GM18858 (cell line): ENCODE measurements at regions not wholly inside any gene's neighbourhood (a gene's known extent, or its start where the extent isn't known, plus 50 kb on each side); places are given as distances from the start of the nearest gene placed in this dataset.
"Not testable (repeated sequence)": the region's sequence is repeated elsewhere in the genome, so short reads cannot be mapped to it uniquely, and the experiment has no call there.

Experiments used
- ATAC-seq: cut with Tn5 transposase; IDR thresholded peaks from one replicate; pipeline ENCODE4 v1.9.1; 2021; ENCODE audit not compliant: unreplicated experiment

DNA sequence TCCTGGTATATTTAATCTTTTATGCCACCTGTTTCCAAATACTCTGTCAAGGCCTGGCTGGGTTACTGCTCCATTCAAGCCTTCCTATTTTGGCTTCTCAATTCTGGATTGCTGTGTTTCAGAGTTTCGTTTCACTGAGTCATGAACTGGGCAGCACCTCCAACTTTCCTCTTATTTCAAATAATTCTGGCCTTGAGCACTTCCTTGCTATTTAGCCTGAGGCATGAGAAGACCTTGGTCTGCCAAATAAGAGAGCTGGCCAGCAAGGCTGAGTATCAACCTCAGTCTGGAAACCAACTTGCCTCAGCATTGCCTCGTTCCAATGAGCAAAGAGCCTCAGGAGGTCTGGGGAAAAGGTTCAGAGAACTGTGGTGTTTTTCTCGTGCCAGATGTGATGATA, 66.6 kb downstream of the TNFAIP3 start:
- ATAC-seq: no peak

DNA sequence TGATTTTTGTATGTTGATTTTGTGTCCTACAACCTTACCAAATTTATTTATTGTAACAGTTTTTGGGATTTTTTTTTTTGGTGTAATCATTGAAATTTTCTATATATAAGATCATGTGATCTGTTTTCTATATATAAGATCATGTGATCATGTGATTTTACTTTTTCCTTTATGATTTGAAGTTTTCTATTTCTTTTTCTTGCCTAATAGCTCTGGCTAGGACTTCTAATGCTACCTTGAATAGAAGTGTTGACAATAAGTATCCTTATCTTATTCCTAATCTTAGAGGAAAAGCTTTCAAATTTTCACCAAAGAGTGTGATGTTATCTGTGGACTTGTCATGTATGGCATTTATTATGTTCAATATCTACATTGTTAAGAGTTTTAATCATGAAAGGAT, 69.7 kb downstream of the TNFAIP3 start:
- no peak for ATAC-seq

DNA sequence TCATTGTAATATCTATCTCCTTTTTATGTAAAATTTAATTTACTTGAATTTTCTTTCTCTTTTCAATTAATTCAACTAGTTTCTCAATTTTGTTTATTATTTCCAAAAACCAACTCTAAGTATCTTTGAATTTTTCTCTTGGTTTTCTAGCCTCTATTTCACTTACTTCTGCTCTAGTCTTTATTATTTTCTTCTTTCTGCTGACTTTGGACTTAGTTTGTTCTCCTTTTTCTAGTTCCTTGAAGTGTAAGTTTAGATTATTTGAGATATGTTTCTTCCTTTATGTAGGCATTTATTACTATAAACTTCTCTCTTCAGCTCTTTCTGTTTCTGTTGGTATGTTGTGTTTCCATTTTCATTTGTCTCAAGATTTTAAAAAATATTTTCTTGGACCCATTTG, 70.8 kb downstream of the TNFAIP3 start:
- no peak for ATAC-seq

DNA sequence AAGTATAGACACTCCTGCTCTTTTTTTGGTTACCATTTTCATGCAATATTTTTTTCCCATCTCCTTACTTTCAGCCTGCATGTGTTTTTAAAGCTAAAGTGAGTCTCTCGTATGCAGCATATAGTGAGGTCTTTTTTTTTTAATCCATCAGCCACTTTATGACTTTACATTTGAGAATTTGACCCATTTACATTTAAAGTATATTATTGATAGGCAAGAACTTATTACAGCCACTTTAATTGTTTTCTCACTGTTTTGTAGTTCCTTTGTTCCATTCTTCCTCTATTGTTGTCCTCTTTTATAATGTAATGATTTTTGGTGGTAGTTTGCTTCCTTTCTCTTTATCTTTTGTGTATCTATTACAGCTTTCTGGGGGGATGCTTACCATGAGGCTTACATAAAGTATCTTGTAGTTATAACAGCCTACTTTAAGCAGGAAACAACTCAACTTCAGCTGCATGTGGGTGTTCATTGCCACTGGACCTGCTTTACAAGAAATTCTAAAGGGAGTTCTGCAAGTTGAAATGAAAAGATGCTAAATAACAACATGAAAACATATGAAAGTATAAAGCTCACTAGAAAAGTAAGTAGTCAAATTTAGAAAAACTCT, 71.8 kb downstream of the TNFAIP3 start:
- no peak for ATAC-seq

DNA sequence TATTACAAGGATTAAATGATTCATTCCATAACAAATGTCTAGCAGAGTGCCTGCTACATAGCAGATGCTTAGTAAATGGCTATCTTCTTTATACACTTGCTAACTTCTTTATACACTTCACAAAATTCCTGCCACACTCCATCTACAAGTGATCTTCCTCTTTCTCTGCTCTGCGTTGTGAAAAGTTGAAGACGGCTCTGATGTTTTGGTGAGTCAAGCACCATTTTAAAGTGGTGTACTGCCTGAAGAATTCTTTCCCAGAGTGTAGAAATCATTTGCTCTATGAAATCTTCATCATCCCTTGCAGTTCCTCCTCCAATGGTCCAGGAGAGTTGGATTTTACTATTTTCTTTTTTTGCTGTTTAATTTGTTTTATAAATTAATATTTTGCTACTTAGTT, 74.9 kb downstream of the TNFAIP3 start:
- ATAC-seq: no peak

DNA sequence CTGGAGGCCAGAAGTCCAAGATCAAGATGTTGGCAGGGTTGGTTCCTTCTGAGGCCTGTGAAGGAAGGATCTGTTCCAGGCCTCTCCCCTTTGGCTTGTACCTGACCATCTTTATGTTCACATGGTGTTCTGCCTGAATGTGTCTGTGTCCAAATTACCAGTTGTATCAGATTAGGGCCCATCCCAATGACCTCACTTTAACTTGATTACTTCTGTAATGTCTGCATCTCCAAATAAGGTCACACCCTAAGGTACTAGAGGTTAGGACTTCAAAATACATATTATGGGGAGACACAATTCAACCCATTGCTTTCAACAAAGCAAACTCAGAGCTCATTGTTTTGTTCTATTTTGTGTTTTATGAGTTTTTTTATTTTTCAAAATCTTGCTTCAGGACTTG, 75.7 kb downstream of the TNFAIP3 start:
- no peak for ATAC-seq

DNA sequence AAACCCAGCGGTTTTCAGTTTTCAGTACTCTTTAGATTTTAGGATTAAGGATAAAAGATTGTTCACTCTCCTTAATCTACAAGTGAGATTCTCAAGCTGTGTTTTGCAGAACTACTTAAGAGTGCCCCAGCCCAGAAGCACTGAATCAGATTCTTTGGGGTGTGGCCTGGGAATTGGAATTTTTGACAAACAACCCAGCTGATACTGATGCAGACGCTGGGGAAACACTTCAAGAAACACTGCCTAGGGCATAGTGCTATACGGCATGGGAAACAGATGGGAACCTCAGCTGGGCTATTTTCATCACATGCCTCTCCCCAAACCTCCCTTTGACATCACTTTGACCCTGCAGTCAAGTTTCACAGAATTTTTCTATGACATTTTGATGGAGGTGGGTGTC, 77.3 kb downstream of the TNFAIP3 start:
- ATAC-seq: not testable (repeated sequence)

DNA sequence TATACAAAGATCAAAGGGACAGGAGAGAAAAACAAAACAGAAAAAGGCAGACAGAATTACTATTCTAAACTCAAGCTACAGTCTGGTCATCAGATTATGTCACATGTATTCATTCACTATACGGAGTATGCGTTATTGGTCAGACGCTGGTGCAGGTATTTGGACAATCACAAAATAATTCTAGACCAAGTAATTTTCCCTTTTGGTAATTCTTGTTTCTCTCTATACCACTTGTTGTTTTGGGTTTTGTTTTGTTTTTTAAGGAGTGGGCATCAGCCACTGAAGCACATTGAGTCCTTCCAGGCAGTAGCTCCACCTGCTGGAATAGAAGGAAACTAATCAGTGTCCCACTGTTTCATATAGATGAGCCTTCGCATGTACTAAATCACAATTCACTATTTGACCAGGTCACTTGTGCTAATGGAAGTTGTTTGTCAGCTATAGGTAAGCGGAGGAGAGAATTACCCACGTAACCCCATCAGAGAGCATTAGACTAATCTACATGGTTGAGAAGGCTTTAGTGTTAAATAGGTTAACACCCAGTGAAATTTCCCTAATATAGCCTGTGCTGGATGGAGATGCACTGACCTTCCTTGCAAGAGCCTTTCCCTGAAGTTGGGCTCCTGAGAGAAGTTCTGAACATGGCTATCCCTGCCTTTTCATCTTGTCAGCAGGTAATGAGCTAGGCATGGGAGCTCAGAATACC, 77.9 kb downstream of the TNFAIP3 start:
- ATAC-seq: no peak

DNA sequence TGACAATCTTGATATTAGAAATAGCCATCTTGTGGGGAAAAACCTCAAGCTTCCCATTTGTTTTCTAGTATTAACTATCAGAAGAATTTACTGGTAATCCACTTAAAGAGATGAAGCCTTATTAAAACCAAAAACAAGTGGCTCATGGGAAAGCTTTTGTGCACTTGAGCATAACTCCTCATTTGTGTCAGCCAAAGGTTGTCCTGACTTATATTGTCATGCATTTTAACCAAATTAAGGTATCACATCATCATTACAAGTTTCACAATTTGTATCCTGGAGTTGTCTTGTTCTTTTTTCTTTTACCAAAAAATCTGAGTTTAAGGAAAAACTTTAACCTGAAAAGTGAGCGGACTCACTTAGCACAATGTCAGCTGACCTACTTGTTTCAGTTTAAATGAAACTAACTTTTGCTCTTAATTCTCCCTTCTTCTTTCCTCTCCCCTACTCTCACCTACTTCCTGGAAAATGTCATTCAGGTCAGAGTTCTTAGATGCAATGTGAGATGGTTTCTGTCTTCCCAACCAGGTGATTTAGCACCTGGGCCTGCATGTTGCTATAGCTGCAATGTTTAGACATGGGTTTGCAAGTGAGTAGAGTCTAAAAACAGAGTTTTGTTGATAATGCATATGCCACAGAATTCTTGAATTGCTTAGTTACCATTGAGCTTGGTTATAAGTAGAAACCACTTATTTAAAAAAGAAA, 82.8 kb downstream of the TNFAIP3 start:
- no peak for ATAC-seq

DNA sequence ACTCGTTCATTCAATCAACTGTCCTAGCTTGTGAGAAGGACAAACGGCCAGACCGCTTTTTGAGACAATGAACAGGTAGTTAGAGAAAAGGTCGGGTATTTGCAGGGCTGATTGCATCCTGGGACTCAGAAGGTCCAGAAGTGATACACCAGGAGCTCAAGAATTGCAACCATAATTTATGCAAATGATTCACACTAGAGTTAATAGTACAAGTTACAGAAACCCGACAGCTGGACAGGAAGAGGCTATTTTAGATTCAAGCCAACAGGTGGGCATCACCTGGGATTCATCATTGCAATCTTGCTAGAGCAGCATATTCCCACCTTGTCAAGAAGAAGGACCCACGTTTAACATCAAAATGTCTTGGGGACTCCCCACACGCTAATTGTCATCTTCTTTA, 83.5 kb downstream of the TNFAIP3 start:
- no peak for ATAC-seq

DNA sequence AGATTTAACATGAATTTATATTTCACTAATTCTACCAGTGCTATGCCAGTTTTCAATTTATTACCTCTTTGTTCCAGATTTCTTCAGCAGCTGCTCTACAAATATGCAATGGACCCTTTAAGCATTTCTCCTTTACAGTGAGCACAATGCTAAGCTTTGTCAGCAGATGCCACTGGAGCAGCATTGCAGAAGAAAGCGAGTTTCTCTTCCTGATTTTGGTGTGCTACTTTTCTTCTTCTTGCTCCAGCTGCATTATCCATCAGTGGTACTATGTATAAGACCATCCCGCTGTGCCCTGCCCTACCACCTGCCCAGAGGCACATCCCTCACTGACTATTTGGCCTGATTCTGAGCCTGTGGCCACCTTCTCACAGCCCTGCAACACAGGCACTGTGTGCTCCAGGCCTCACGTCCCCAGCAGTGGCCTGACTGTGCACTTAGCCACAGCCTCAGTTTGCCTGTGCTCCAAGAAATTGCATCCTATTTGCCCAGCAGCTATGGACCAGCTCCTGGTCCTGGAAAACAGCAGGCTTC, 84.1 kb downstream of the TNFAIP3 start:
- ATAC-seq: peak; percentile 45

DNA sequence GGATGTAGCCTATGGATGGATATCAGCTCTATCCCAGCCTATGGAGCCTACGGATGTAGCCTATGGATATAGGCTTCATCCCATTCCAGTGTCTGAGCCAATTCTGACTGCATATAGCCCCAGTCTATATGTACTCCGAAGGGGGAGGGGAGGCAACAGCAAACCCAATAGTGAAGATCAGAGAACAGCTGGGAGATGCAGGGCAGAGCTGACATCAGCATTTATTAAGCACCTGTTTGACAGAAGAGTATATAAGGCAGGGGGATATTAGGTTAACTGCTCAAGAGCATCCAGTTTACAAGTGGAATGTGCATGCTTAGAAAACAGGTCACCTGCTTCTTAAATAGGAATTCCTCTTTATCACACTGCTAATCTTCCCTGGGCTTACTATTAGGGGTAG, 85.2 kb downstream of the TNFAIP3 start:
- no peak for ATAC-seq

DNA sequence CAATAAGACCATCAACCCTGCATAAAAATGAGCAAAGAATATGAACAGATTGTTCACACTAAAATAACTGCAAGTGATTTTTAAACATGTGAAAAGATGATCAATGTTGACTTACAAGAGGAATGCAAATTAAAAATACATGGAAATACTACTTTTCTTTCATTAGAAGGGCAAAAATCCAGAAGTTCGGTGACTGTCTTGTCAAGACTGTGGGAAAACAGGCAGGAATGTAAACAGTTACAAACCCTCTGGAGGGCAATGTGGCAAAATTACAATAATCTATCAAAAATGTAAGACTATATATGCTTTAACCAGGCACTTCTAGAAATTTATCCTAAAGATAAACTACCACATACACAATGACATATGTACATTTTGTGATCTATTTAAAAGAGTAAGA, 86.7 kb downstream of the TNFAIP3 start:
- ATAC-seq: no peak

DNA sequence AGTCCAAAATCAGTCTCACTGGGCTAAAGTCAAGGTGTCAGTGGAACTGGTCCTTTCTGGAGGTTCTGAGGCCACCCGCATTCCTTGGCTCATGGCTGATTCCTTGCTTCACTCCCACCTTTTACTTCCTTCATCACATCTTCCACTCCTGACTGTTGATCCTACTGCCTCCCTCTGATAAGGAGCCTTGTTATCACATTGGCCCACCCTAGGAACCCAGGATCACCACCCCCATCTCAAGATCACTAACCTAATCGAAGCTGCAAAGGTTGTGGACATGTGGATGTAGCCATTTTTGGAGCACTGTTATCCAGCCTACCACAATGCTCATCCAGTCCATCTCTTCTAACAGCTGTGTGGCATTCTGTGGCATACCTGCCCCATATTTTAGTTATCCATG, 87.2 kb downstream of the TNFAIP3 start:
- no peak for ATAC-seq

DNA sequence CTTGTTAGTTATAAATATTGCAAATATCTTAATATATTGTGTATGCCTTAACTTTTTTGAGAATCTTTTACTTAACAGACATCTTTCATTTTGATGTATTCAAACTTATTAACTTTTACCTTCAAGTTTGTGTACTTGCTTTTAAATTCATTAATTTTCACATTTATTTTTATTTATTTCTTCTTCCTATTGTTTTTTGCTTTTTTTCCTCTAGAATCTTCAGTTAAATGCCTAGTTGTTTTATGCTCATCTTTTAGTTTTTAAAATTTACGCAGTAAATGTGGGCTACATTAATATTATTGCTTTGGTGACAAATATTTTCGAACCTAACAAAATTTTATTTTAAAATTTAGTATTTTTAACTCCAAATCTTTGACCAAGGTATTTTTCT, 89.0 kb downstream of the TNFAIP3 start:
- ATAC-seq: no peak

DNA sequence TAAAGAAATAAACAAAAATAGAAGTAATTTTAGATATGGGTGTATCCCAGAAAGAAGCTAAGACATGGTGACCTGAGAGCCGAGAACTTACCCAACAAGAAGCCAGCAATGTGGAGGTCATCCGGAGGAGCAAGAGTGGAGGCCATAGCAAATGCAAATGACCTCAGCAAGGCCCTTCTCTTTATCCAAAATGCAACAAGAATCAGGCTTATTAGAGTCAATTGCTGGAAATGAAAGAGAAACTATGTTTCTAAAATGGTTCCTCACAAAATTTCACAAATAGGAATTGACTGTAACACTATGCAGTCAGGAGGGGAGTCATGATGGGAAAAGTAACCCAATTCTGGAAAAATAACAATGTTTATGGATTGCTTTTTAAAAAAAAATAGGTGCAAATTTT, 90.4 kb downstream of the TNFAIP3 start:
- no peak for ATAC-seq

DNA sequence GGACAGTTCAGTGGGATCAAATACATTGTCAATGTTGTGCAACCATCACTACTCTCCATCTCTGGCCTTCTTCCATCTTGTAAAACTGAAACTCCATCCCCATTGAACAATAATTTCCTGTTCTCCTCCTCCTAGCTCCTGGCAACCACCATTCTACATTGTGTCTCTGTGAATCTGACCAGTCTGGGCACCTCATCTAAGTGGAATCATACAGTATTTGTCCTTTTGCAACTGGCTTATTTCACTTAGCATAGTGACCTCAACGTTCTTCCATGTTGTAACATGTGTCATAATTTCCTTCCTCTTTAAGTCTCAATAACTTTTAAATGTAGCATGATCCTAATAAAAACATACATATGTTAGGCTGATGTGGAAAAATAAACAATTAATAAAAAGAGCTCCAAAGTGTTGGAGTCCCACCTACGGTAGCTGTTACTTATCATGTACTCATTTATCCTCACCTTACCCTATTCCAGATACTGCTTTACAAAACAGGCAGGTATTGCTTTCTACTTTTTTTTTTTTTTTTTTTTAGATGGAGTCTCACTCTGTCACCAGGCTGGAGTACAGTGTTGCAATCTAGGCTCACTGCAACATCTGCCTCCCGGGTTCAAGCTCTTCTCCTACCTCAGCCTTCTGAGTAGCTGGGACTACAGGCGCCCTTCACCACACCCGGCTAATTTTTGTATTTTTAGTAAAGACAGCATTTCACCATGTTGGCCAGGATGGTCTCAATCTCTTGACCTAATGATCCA, 91.9 kb downstream of the TNFAIP3 start:
- no peak for ATAC-seq

DNA sequence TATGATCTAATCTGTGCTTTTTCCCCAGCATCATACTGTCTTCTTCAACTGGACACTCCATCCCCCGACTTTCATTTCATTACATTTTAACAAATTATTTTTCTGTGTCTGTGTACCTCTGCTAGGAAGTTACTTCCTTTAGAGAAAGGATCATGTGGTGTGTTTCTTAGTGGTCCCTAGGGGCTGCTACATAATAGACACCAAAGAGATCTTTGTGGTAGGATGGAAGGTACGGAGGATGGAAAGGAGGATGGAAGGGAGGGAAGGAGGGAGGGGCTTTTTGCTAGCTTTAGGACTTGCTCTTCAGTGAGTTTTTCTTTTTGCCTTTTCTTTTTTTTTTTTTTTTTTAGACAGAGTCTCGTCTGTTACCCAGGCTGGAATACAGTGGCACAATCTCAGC, 95.7 kb downstream of the TNFAIP3 start:
- ATAC-seq: no peak

DNA sequence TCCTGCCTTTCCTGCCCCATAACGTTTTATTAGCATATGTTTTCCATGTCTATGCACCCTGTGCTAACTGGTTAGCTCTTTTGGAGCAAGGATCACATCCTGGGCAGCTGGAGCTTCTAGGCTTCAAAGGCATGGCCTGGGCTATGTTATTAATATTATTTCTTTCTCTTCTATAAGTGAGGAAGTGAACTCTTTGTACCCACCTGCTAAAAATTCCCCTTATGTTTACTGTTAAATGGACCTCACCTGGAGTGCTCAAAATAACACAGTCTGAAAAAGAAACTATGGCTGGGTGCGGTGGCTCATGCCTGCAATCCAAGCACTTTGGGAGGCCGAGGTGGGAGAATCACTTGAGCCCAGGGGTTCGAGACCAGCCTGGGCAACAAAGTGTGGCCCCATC, 97.8 kb downstream of the TNFAIP3 start:
- ATAC-seq: no peak

DNA sequence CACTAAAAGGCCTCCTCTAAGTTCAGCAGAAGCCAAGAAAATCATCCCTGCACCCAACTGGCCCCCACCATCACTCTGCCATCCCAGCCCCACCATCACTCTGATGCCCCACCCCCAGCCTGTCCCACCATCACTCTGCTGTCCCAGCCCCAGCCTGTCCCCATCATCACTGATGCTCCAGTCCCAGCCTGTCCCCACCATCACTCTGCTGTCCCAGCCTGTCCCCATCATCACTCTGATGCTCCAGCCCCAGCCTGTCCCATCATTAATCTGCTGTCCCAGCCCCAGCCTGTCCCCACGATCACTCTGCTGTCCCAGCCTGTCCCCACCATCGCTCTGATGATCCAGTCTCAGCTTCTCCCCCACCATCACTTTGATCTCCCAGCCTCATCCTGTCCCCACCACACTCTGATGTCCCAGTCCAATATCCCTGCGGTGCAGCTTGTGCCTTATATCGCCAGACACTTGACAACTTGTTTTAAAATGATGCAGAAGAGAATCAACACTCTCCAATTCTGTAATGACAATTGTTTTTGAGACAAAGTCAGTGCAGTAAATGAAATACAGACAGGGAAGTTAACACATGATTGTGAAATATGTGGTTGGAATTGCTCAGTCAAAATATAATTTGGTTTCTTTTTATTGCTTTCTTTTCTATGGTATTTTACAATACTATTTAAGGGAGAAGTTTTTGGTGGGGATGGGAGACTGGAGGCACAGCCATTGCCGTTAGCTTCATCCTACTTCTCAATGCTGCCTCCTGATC, 100.8 kb downstream of the TNFAIP3 start:
- ATAC-seq: no peak

DNA sequence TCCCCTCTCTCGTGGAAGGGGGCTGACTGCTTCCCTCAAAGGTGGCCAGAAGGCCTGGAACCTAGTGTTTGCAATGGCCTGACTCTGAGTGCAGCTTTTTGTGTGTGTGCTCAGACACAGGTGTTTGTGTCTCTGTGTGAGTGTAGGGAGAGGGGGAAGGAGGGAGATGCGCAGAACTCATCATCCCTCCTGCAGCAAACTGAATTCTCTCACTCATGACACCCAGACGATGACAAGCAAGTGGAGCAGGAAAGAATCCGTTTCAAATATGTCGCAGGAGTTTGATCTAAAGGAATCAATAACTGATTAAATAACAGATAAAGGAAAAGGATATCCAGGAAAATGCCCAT, 101.4 kb downstream of the TNFAIP3 start:
- ATAC-seq: no peak
